ENCODE measurements at regions not wholly inside any gene's neighbourhood (a gene's known extent, or its start where the extent isn't known, plus 50 kb on each side); places are given as distances from the start of the nearest gene placed in this dataset.

- no peaks in the 10 kb centered on the region; a peak in 2 of 5 replicates for H3K9me3 Mint-ChIP-seq
- Histone ChIP-seq H3K27me3 (ENCODE audit: insufficient read depth, low read length) (no peaks in the 10 kb centered on the region), H2BK5ac (ENCODE audit: insufficient read length, low read length) (no peak overlapping the region), H4K8ac (replicated peaks; ENCODE audit: insufficient read length, low read depth, low read length) (no peak overlapping the region), H3T11ph (ENCODE audit: low read length) (no peak overlapping the region), H3K4me2 (ENCODE audit: insufficient read depth, insufficient read length, low read length) (no peak overlapping the region), H2AFZ (ENCODE audit: low read length) (no peak overlapping the region), H3K23ac (ENCODE audit: insufficient read length, low read depth, low read length) (no peak overlapping the region), H4K5ac (ENCODE audit: insufficient read length, low read depth, low read length) (no peak overlapping the region), H2AK5ac (ENCODE audit: insufficient read length, low read length) (no peak overlapping the region), H3K14ac (ENCODE audit: insufficient read depth, low read length) (no peak overlapping the region), H3K4me1 (ENCODE audit: insufficient read depth, low read length) (no peaks in the 10 kb centered on the region), H3K18ac (ENCODE audit: insufficient read length, low read depth, low read length) (no peak overlapping the region), H3K9ac (ENCODE audit: extremely low read depth, insufficient read length, low read length) (no peak overlapping the region), H3K9me3 (ENCODE audit: control insufficient read depth, low read depth, low read length) (no peaks in the 10 kb centered on the region), H2BK20ac (ENCODE audit: low read depth, low read length, poor library complexity, severe bottlenecking) (no peak overlapping the region), H3K56ac (ENCODE audit: insufficient read length, low read depth, low read length) (no peak overlapping the region), H4K91ac (ENCODE audit: insufficient read length, low read depth, low read length) (no peak overlapping the region), H3K27ac (ENCODE audit: insufficient read length, low read depth, low read length) (no peak overlapping the region), H3K79me2 (ENCODE audit: insufficient read depth, low read length) (no peaks in the 10 kb centered on the region), H3K23me2 (ENCODE audit: insufficient read length, low read depth, low read length, poor library complexity, severe bottlenecking) (no peaks in the 10 kb centered on the region), H2BK12ac (ENCODE audit: insufficient read length, low read depth, low read length) (no peak overlapping the region), H4K20me1 (ENCODE audit: control insufficient read depth, insufficient read depth, insufficient read length) (no peaks in the 10 kb centered on the region), H3K4ac (ENCODE audit: low read depth, low read length) (no peak overlapping the region), H3K79me1 (ENCODE audit: insufficient read depth, low read depth, low read length, poor library complexity, severe bottlenecking) (no peaks in the 10 kb centered on the region), H2BK15ac (ENCODE audit: low read depth, low read length) (no peak overlapping the region), H2BK120ac (ENCODE audit: low read depth, low read length, poor library complexity, severe bottlenecking) (no peak overlapping the region)
- no peak overlapping the region for H3K4me3 Mint-ChIP-seq
- H3K4me1 Mint-ChIP-seq, result no peaks in the 10 kb centered on the region
- no peaks in the 10 kb centered on the region; the same call in 1 of the 2 replicates for H3K27me3 Mint-ChIP-seq (ENCODE audit: low read depth)
- DNase-seq, result no peak
- no peak overlapping the region; a peak in 1 of 7 replicates for H3K27ac Mint-ChIP-seq
- H3K36me3 Mint-ChIP-seq (ENCODE audit: insufficient read depth in 1 of 3, low read depth in 3 of 3), result no peaks in the 10 kb centered on the region
- no CpG with 5 or more reads among the region's 4 CpGs for WGBS (ENCODE audit: extremely low coverage, insufficient read length, low lambda C conversion rate)
- no peak for TF ChIP-seq CTCF (conservative IDR thresholded peaks at IDR 0.05)
Measured at GRCh38 chr9:82376677-82377232, 388.2 kb downstream of the SPATA31D1 start.
